HL-60/S4 (cell line): ENCODE measurements at regions not wholly inside any gene's neighbourhood (a gene's known extent, or its start where the extent isn't known, plus 50 kb on each side); places are given as distances from the start of the nearest gene placed in this dataset.
"Not testable (repeated sequence)": the region's sequence is repeated elsewhere in the genome, so short reads cannot be mapped to it uniquely, and the experiment has no call there.

Experiments used
- in situ Hi-C: fragments of 300-500 bp; cut with MboI; formaldehyde crosslinking; loops from 2 replicates; pipeline ENCODE4 v1.14.3; 2022; ENCODE audit warnings: low sequenced_read_pairs

GRCh38 chr3:177354466-177354865 is 157.2 kb upstream of the TBL1XR1 start:
- in situ Hi-C loops: loop anchor here (5.0 kb wide), 1 partner anchor 152 kb away; no protein-coding TSS in a partner anchor

- in situ Hi-C loops: no loop called here
These were observed 158.8 kb upstream of the TBL1XR1 start for GRCh38 chr3:177356113-177356512.

DNA sequence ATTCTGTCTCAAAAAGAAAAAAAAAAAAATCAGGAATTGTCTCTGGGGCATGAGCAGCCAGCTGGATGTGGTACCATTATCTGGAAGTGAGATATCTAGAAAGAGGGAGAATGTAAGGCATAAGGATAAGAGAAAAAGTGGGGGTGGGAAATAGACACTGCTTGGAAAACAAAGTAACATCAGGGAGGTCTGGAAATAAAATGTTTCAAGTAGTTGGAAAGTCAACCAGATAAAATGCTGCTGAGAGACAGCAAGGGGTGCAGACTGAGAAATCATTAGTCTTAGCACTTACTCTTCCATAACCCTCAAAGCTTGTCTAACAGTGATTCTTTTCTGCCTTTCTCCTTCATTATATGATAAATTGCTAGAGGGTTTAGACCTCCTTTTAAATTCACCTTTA is 159.7 kb upstream of the TBL1XR1 start:
- in situ Hi-C loops: no loop called here

- in situ Hi-C loops: no loop called here
These were observed 160.2 kb upstream of the TBL1XR1 start for GRCh38 chr3:177357352-177358090.

GRCh38 chr3:177358091-177358976 is 161.1 kb upstream of the TBL1XR1 start:
- in situ Hi-C loops: no loop called here

DNA sequence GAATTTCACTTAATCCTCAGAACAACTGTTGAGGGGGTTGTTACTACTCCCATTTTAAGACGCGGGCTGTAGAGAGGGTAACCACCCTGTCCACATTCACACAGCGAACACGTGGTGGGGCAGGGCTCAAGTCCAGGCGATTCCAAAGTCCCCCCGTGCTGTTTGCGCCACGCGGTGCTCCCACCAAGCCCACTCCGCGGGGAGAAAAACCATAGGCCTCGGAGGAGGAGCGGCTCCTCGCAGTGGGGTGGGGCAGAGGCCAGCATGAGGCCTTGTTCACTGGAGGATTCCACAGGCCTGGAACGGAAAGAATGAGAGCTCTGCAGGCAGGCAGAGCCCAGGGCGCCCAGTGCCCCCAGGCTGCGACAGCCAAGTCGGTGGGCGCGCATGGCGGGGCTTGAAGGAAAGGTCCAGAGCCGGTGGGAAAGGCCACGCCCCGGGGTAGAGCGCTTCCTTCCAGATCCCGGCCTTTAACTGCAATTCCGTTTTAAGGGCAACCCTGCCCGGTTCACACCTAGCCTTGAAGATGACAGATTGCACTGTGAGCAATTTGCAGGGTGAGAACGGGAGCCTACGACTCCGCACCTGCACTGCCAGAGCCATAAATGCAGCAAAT is 161.8 kb upstream of the TBL1XR1 start:
- in situ Hi-C loops: no loop called here

DNA sequence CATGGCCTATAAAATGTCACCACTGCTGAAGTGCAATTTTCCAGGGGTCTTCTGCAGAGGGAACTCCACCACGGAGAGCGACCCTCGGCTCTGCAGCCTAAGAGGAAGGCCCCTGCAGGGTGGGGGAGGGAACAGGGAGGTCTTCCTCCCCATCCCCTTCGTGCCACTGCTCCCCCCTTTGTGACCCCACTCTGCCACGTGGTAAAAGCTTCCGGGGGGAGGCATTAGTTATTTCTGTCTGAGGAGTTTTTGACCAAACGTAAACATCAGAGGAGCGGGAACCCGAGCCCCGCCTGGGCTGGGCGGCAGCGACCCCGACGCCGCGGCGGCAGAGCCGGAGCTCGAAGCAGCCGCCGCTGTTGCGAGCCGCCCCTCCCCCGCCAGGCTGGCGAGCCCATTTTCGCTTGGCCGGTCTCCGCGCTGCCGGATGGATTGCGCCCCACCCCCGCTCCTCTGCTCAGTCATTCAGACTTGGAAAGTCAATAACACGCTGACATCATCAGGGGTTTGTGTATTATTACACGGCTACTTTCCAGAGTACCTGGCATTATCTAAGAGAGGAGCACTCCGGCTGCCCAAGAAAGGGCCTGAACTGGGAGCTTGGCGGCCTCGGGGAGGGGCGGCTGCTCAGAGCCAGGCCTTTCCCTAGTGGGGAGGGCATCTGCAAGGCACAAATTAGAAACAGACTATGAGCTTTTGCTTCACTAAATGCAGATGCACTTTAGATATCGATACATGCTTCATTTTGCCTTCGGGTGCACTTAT is 162.5 kb upstream of the TBL1XR1 start:
- in situ Hi-C loops: no loop called here

GRCh38 chr3:177361081-177361938 is 164.0 kb upstream of the TBL1XR1 start:
- in situ Hi-C loops: no loop called here

DNA sequence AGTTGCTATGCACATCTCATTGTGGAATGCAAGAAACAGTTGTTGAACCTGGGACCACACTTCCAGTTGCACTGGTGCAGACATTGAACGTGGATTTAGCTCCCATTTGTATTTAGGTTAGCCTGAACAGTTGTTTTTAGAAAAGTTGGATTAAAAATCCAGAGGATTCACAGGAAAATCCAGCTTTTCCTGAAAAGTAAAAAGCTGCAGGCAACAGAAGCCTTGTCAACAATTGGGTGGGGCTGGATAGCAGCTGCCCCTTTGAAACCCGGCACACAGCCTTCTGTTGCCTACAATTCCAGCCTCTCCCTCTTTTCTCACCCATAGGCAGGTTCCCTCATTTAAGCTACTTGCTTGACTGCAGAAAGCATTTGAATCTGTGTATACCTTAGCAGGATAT is 165.3 kb upstream of the TBL1XR1 start:
- in situ Hi-C loops: no loop called here

GRCh38 chr3:177364236-177364635 is 167.0 kb upstream of the TBL1XR1 start:
- in situ Hi-C loops: no loop called here

GRCh38 chr3:177365294-177365693 is 168.0 kb upstream of the TBL1XR1 start:
- in situ Hi-C loops: not testable (repeated sequence)

- in situ Hi-C loops: no loop called here
These were observed 170.5 kb upstream of the TBL1XR1 start for GRCh38 chr3:177367788-177368187.

- in situ Hi-C loops: no loop called here
These were observed 173.1 kb upstream of the TBL1XR1 start for GRCh38 chr3:177370246-177370822.

DNA sequence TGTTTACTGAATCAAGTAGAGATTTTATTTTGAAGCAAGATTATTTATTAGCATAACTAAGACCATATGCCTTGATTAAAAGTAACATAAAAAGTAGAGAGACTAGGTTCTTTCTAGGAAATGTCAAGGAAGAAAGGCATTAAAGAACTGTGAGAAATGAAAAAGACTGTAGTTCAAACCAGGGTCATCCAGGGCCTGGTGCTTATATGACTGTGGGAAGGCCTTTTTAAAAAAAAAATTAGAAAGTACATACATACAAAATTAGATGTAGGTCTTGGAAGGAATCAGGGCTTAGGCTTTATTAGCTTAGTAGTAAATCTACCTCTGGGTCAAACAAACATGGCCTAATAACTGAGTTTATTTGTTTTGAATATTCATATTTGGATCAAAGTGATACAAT is 173.9 kb upstream of the TBL1XR1 start:
- in situ Hi-C loops: no loop called here

DNA sequence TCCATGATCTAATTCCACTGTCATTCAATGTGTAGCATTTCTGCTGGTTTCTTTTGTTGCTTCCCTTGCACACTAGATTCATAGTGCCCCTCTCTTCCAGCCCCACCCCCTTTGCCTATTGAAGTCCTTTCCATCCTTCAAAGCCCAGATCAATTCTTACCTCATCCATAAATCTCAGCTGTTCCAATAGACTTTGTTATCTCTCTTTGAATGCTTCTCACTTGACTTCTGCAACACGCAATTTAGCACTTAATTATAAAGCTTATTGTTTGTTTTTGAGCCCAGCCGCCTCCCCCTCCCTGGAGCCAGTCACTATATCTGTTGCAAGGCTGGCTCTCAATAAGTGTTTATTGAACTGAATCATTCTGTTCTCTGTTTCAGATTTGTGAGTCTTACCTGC is 174.6 kb upstream of the TBL1XR1 start:
- in situ Hi-C loops: no loop called here

DNA sequence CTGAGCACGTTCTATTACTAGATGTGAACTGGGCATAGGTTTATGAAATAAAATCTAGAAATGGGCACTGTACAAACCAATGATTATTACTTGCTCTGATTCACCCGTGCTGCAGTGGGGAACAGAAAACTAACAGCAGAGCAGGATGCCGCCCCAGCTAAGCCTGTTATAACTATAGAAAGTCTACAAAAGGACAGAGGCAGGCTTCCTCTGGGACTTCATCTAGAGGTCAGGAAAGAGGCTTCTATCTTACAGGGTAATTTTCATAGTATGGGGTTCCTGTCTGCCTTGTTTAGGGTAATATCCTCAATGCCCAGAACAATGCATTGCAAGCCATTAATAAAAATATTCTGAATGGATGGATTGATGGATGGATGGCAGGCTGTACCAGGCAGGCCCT is 177.0 kb upstream of the TBL1XR1 start:
- in situ Hi-C loops: no loop called here

DNA sequence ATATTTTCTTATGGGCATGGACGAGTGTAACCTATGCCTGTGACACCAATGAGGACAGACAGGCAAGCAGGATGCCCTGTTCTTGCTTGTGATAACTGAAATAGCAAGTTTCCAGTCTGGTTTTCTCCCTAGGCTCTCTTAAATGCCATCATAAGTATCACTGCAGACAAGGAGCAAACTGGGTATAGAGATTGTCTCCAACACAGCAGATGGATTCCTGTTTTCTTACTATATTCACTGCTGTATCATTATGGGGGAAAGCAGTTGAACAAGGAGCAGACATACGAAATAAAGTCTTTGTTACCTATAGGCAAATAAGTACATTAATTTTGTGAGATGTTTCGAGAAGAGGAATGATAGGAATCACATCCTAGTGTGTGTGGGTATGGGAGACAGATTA is 178.0 kb upstream of the TBL1XR1 start:
- in situ Hi-C loops: no loop called here

GRCh38 chr3:177377166-177377565 is 179.9 kb upstream of the TBL1XR1 start:
- in situ Hi-C loops: no loop called here

- in situ Hi-C loops: no loop called here
These were observed 180.9 kb upstream of the TBL1XR1 start for GRCh38 chr3:177378168-177378567.

DNA sequence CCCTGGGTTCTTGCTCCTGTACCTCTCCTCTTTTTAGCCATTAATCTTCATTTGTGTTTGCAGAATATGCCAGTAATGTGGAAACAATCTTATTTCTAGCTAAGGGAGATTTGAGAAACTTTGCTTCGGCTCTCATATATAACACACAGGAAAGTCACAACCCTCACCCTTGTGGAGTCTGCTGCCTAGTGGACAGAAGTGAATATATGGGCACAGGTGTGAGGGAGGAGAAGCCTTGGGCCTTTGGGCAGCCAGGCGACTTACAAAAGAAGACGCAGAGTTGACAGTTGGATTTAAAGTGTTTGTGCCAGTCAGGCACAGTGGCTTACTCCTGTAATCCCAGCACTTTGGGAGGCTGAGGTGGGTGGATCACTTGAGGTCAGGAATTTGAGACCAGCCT is 181.8 kb upstream of the TBL1XR1 start:
- in situ Hi-C loops: no loop called here
